ENCODE measurements at regions not wholly inside any gene's neighbourhood (a gene's known extent, or its start where the extent isn't known, plus 50 kb on each side); places are given as distances from the start of the nearest gene placed in this dataset.

GRCh38 chrX:39480963-39481362 lies 616.8 kb downstream of the BCOR start:
- WGBS, result 68% methylated on average over 1 of the region's 1 CpG
- H3K27me3 ChIP-seq (ENCODE audit: control insufficient read depth in 4 of 4, insufficient read depth in 4 of 4, low read length in 3 of 4), result no peaks in the 10 kb centered on the region
- no peak overlapping the region for H3K9ac ChIP-seq (ENCODE audit: low read depth in 1 of 2, low read length in 2 of 2)
- TF ChIP-seq FOXA1 (IDR thresholded peaks at IDR 0.05), result no peak
- no peak for TF ChIP-seq RAD21 (IDR thresholded peaks at IDR 0.05)
- no peak for TF ChIP-seq EGR1 (IDR thresholded peaks at IDR 0.05; ENCODE audit: low read depth in 2 of 2)
- TF ChIP-seq JUND (IDR thresholded peaks at IDR 0.05), result no peak
- TF ChIP-seq ZBTB33 (IDR thresholded peaks at IDR 0.05), result no peak
- TF ChIP-seq FOXA2 (IDR thresholded peaks at IDR 0.05), result no peak
- no peak for TF ChIP-seq TAF1 (conservative IDR thresholded peaks at IDR 0.05)
- TF ChIP-seq HNF4G (IDR thresholded peaks at IDR 0.05), result no peak
- no peak for TF ChIP-seq REST (IDR thresholded peaks at IDR 0.05)
- no peak overlapping the region for H3K27ac ChIP-seq (ENCODE audit: low read depth in 1 of 2, low read length in 2 of 2)
- no peak for DNase-seq (ENCODE audit: low spot score)
- H3K4me3 ChIP-seq (ENCODE audit: low read depth in 1 of 3, low read length in 3 of 3), result no peak overlapping the region
- no peaks in the 10 kb centered on the region for H3K36me3 ChIP-seq (ENCODE audit: control insufficient read depth in 4 of 4, insufficient read depth in 3 of 4, low read depth in 1 of 4, low read length in 3 of 4)
- H3K9me3 ChIP-seq (ENCODE audit: control insufficient read depth in 4 of 4, low read length in 3 of 4), result no peaks in the 10 kb centered on the region
- no peaks in the 10 kb centered on the region for H3K4me1 ChIP-seq (ENCODE audit: control insufficient read depth in 4 of 4, insufficient read depth in 4 of 4, low read length in 3 of 4)

GRCh38 chrX:39481621-39482020 lies 616.1 kb downstream of the BCOR start:
- Histone ChIP-seq H3K4me3 (ENCODE audit: low read depth in 1 of 3, low read length in 3 of 3) (no peak overlapping the region), H3K4me1 (ENCODE audit: control insufficient read depth in 4 of 4, insufficient read depth in 4 of 4, low read length in 3 of 4) (no peaks in the 10 kb centered on the region), H3K36me3 (ENCODE audit: control insufficient read depth in 4 of 4, insufficient read depth in 3 of 4, low read depth in 1 of 4, low read length in 3 of 4) (no peaks in the 10 kb centered on the region), H3K27me3 (ENCODE audit: control insufficient read depth in 4 of 4, insufficient read depth in 4 of 4, low read length in 3 of 4) (no peaks in the 10 kb centered on the region), H3K27ac (ENCODE audit: low read depth in 1 of 2, low read length in 2 of 2) (no peak overlapping the region), H3K9ac (ENCODE audit: low read depth in 1 of 2, low read length in 2 of 2) (no peak overlapping the region), H3K9me3 (ENCODE audit: control insufficient read depth in 4 of 4, low read length in 3 of 4) (no peaks in the 10 kb centered on the region)
- DNase-seq (ENCODE audit: low spot score), result no peak
- 91% methylated on average over 4 of the region's 4 CpGs for WGBS
- no peak for TF ChIP-seq ZBTB33 (IDR thresholded peaks at IDR 0.05)
- no peak for TF ChIP-seq FOXA1 (IDR thresholded peaks at IDR 0.05)
- TF ChIP-seq MAX (IDR thresholded peaks at IDR 0.05), result no peak
- no peak for TF ChIP-seq YY1 (IDR thresholded peaks at IDR 0.05)
- TF ChIP-seq SP1 (IDR thresholded peaks at IDR 0.05), result no peak
- TF ChIP-seq GABPA (IDR thresholded peaks at IDR 0.05 in 1 of 2, conservative IDR thresholded peaks at IDR 0.05 in 1 of 2), result no peak
- no peak for TF ChIP-seq RAD21 (IDR thresholded peaks at IDR 0.05)
- TF ChIP-seq REST (IDR thresholded peaks at IDR 0.05), result no peak
- TF ChIP-seq EGR1 (IDR thresholded peaks at IDR 0.05; ENCODE audit: low read depth in 2 of 2), result no peak
- no peak for TF ChIP-seq HNF4G (IDR thresholded peaks at IDR 0.05)
- no peak for TF ChIP-seq HNF4A (conservative IDR thresholded peaks at IDR 0.05)
- no peak for TF ChIP-seq ATF3 (IDR thresholded peaks at IDR 0.05)
